HepG2 (cell line): ENCODE measurements at regions not wholly inside any gene's neighbourhood (a gene's known extent, or its start where the extent isn't known, plus 50 kb on each side); places are given as distances from the start of the nearest gene placed in this dataset.

ENCODE experiments used
- ATAC-seq: fragments of 200-7000 bp; cut with Tn5 transposase; 3 replicates; pipeline ENCODE4 v1.9.1; 2020; ENCODE audit warnings: mild to moderate bottlenecking, moderate library complexity
- BruUV-seq: library from RNA; stranded (reverse); fragments of 400-500 nt; replicated peaks from 2 replicates; lab custom pipeline; 2021; lab: Mats Ljungman, UMichigan
- CTCF ChIA-PET: fragments of 300-600 bp; formaldehyde crosslinking; extraction: SDS; loops from one replicate; lab custom pipeline; 2021; ENCODE audit warnings: low total read pairs, inconsistent platforms, low intra/inter-chr PET ratio; lab: Yijun Ruan, JAX
- POLR2A ChIA-PET: fragments of 350-600 bp; sonication (Branson Sonifier 250); formaldehyde crosslinking; loops from one replicate; lab custom pipeline; 2020; ENCODE audit warnings: antibody characterized with exemption, inconsistent platforms; lab: Yijun Ruan, JAX
- DNase-seq: peaks from one replicate; pipeline ENCODE4 v3.0.0-alpha.2; 2015; ENCODE audit warnings: low spot score
- FAIRE-seq: peaks from 3 replicates; lab custom pipeline; 2011; peaks lifted over from hg19 to GRCh38; lab: Jason Lieb, UNC
- H2AFZ ChIP-seq: one replicate; pipeline ENCODE4 v1.6.1; 2011; ENCODE audit warnings: low read length, inconsistent platforms
- H3K27ac ChIP-seq: fragments of 300-600 bp; 3 replicates; pipeline ENCODE4 v1.8.0; 2011; ENCODE audit warnings: mixed run types, mild to moderate bottlenecking, mixed read lengths, low read length, inconsistent platforms; ENCODE audit not compliant: insufficient read depth; ENCODE audit errors: extremely low read length
- H3K27me3 ChIP-seq, 2 experiments: fragments of 200-600 bp in 1 of 2; 2 replicates in 1 of 2; 3 replicates in 1 of 2; pipeline versions ENCODE4 v1.6.0 to v1.8.0; 2011; ENCODE audit warnings: low read length in 2 of 2, mild to moderate bottlenecking in 2 of 2, moderate library complexity in 2 of 2, inconsistent platforms in 1 of 2; ENCODE audit not compliant: insufficient read depth in 2 of 2, control insufficient read depth in 1 of 2
- H3K36me3 ChIP-seq, 2 experiments: fragments of 200-600 bp in 1 of 2; replicated peaks in 1 of 2; 2 replicates in 1 of 2; 3 replicates in 1 of 2; pipeline versions ENCODE4 v1.5.1 to v1.8.0; 2011; ENCODE audit warnings: low read length in 2 of 2, inconsistent platforms in 1 of 2; ENCODE audit not compliant: insufficient read depth in 2 of 2, control insufficient read depth in 1 of 2
- H3K4me1 ChIP-seq: 2 replicates; pipeline ENCODE4 v1.5.1; 2012; ENCODE audit warnings: low read length, inconsistent platforms; ENCODE audit not compliant: insufficient read depth
- H3K4me2 ChIP-seq: 2 replicates; pipeline ENCODE4 v1.6.0; 2011; ENCODE audit warnings: low read depth, low read length, inconsistent platforms
- H3K4me3 ChIP-seq, 3 experiments: fragments of 200-600 bp in 1 of 3; sonication (generic), shearing (Covaris generic) in 1 of 3; replicated peaks in 1 of 3; 2 replicates each; pipeline ENCODE4 v1.5.1; 2011 to 2016; ENCODE audit warnings: low read length in 3 of 3, inconsistent platforms in 2 of 3, low read depth in 2 of 3, mild to moderate bottlenecking in 2 of 3, control low read depth in 1 of 3, mixed read lengths in 1 of 3; ENCODE audit not compliant: insufficient read depth in 1 of 3
- H3K79me2 ChIP-seq: one replicate; pipeline ENCODE4 v1.6.1; 2011; ENCODE audit warnings: low read length, inconsistent platforms; ENCODE audit not compliant: insufficient read depth
- H3K9ac ChIP-seq: 2 replicates; pipeline ENCODE4 v1.6.0; 2011; ENCODE audit warnings: mild to moderate bottlenecking, low read depth, low read length, inconsistent platforms; ENCODE audit not compliant: insufficient read depth
- H3K9me3 ChIP-seq: 2 replicates; pipeline ENCODE4 v1.5.1; 2012; ENCODE audit warnings: mild to moderate bottlenecking, low read length
- H4K20me1 ChIP-seq: 2 replicates; pipeline ENCODE4 v1.6.0; 2011; ENCODE audit warnings: inconsistent platforms, mild to moderate bottlenecking, low read length, moderate library complexity; ENCODE audit not compliant: insufficient read depth
- AGO2 ChIP-seq: fragments of 200-400 bp; formaldehyde crosslinking; optimal IDR thresholded peaks from 2 replicates; pipeline ENCODE3; 2017; ENCODE audit warnings: mild to moderate bottlenecking, low read depth, low read length, moderate library complexity
- ARNT2 ChIP-seq: sonication (generic); formaldehyde crosslinking; IDR thresholded peaks from 2 replicates; pipeline ENCODE4 v1.8.0; 2022; ENCODE audit warnings: mild to moderate bottlenecking, low read depth, missing genetic modification reagents, moderate library complexity
- CBFB ChIP-seq: sonication (generic); formaldehyde crosslinking; IDR thresholded peaks from 2 replicates; pipeline ENCODE4 v1.4.0; 2020; ENCODE audit warnings: missing genetic modification reagents
- CBX5 ChIP-seq: sonication (generic); formaldehyde crosslinking; IDR thresholded peaks from 2 replicates; pipeline ENCODE4 v1.4.0; 2020; ENCODE audit warnings: missing genetic modification reagents, borderline replicate concordance
- CC2D1A ChIP-seq: sonication (generic); formaldehyde crosslinking; IDR thresholded peaks from 2 replicates; pipeline ENCODE4 v1.8.1; 2023; ENCODE audit warnings: mild to moderate bottlenecking, missing genetic modification reagents
- HMG20A ChIP-seq: IDR thresholded peaks from 2 replicates; pipeline ENCODE4 v1.6.1; 2016; ENCODE audit warnings: borderline replicate concordance
- SRY ChIP-seq: sonication (generic); formaldehyde crosslinking; IDR thresholded peaks from 2 replicates; pipeline ENCODE4 v1.8.0; 2022; ENCODE audit warnings: mild to moderate bottlenecking, missing genetic modification reagents
- THAP11 ChIP-seq: IDR thresholded peaks from 2 replicates; pipeline ENCODE4 v1.6.1; 2016; ENCODE audit warnings: missing biosample characterization, missing genetic modification reagents
- ZNF17 ChIP-seq: sonication (generic); formaldehyde crosslinking; IDR thresholded peaks from 2 replicates; pipeline ENCODE4 v1.5.0; 2020; ENCODE audit warnings: mild to moderate bottlenecking, missing genetic modification reagents
- in situ Hi-C: cut with HindIII; loops from 2 replicates; pipeline ENCODE4 v1.10.0; 2017; ENCODE audit warnings: low pct_unique_long_range_greater_than_20kb; ENCODE audit not compliant: extremely low pct_ligation_motif_present
- intact Hi-C: fragments of 100-400 bp; cut with micrococcal nuclease; formaldehyde crosslinking; loops from one replicate; pipeline ENCODE4 v1.10.0; 2022; ENCODE audit not compliant: unreplicated experiment
- TF ChIP-seq, protein P1 (sequence below): sonication (generic); formaldehyde crosslinking; IDR thresholded peaks from 2 replicates; pipeline ENCODE4 v1.4.0; 2020; ENCODE audit warnings: missing genetic modification reagents
- TF ChIP-seq, protein P2 (sequence below): sonication (generic); formaldehyde crosslinking; IDR thresholded peaks from 2 replicates; pipeline ENCODE4 v1.9.0; 2021; ENCODE audit warnings: missing genetic modification reagents, borderline replicate concordance
- TF ChIP-seq, protein P3 (sequence below): sonication (generic); formaldehyde crosslinking; IDR thresholded peaks from 2 replicates; pipeline ENCODE4 v1.5.1; 2020; ENCODE audit warnings: missing genetic modification reagents, mild to moderate bottlenecking, borderline replicate concordance

DNA sequence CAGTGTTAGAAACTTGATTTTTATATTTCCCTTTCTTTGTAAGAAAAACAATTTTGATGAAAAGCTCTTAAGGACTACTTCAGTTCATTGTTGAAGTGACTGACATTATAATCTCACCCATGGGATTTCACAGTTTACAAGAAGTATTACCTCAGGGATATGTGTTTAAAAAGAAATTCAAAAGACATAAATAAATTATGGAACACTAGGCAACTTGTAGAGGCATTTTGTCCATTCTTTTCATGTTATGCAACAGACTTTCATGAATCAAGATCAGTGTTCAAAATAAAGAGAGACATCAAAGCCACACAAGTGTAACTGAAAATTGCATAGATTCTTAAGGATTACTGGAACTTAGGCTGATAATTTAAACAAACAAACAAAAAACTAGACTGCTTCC lies 196.8 kb upstream of the AGTR1 start:
- POLR2A ChIA-PET: no interaction called here
- no peaks in the 10 kb centered on the region for H4K20me1 ChIP-seq
- TF ChIP-seq CBX5 (CRISPR knock-in tag) (no peak), HMG20A (CRISPR knock-in tag) (peak; percentile 23; the same call in 1 of the 2 replicates)
- TF ChIP-seq, all 625 proteins: peak for 1
- Histone ChIP-seq H3K27ac (no peak overlapping the region), H3K9ac (no peak overlapping the region), H3K4me1 (peaks cover 18% of the 10 kb centered on the region; the same call in 1 of the 2 replicates), H2AFZ (no peak overlapping the region), H3K4me3 (no peak overlapping the region), H3K36me3 (no peaks in the 10 kb centered on the region), H3K79me2 (no peaks in the 10 kb centered on the region), H3K27me3 (no peaks in the 10 kb centered on the region), H3K9me3 (no peaks in the 10 kb centered on the region), H3K4me2 (no peak overlapping the region)
- FAIRE-seq: no peak
- CTCF ChIA-PET: no interaction called here
- in situ Hi-C loops: no loop called here
- intact Hi-C loops: no loop called here
- no peak for DNase-seq
- BruUV-seq: no TSS peak
- no peak for ATAC-seq

DNA sequence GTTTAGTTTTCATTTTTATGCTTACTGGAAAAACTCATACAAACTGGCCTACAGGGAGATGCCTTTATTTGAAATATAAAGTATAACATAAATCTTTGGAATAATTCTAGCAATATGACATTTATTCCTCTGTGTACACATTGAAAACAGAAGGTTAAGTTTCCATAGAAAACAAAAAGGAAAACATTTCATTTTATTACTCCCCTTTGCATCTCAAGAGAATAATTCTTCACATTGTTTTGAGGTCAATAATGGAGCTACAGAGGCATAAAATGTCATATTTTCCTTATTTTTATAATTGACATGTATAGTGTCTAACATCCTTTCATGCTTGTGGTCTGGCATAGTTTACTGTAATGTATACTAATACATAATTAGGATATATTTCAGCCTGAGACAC lies 187.6 kb upstream of the AGTR1 start:
- Histone ChIP-seq H2AFZ (no peak overlapping the region), H3K9me3 (no peaks in the 10 kb centered on the region), H3K4me1 (no peaks in the 10 kb centered on the region), H4K20me1 (no peaks in the 10 kb centered on the region), H3K27ac (no peak overlapping the region), H3K4me3 (no peak overlapping the region), H3K36me3 (no peaks in the 10 kb centered on the region), H3K79me2 (no peaks in the 10 kb centered on the region)
- in situ Hi-C loops: no loop called here
- CTCF ChIA-PET: no interaction called here
- no TSS peak for BruUV-seq
- POLR2A ChIA-PET: no interaction called here
- DNase-seq: no peak
- intact Hi-C loops: no loop called here
- TF ChIP-seq AGO2 (no peak), CBFB (CRISPR knock-in tag) (no peak), CC2D1A (CRISPR knock-in tag) (no peak), SRY (no peak), ARNT2 (no peak), THAP11 (no peak), ZNF17 (no peak)
- TF ChIP-seq, protein P1, sequence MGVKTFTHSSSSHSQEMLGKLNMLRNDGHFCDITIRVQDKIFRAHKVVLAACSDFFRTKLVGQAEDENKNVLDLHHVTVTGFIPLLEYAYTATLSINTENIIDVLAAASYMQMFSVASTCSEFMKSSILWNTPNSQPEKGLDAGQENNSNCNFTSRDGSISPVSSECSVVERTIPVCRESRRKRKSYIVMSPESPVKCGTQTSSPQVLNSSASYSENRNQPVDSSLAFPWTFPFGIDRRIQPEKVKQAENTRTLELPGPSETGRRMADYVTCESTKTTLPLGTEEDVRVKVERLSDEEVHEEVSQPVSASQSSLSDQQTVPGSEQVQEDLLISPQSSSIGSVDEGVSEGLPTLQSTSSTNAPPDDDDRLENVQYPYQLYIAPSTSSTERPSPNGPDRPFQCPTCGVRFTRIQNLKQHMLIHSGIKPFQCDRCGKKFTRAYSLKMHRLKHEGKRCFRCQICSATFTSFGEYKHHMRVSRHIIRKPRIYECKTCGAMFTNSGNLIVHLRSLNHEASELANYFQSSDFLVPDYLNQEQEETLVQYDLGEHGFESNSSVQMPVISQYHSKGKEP (CRISPR knock-in tag): no peak
- TF ChIP-seq, protein P2, sequence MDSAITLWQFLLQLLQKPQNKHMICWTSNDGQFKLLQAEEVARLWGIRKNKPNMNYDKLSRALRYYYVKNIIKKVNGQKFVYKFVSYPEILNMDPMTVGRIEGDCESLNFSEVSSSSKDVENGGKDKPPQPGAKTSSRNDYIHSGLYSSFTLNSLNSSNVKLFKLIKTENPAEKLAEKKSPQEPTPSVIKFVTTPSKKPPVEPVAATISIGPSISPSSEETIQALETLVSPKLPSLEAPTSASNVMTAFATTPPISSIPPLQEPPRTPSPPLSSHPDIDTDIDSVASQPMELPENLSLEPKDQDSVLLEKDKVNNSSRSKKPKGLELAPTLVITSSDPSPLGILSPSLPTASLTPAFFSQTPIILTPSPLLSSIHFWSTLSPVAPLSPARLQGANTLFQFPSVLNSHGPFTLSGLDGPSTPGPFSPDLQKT (CRISPR knock-in tag): no peak
- TF ChIP-seq, protein P3, sequence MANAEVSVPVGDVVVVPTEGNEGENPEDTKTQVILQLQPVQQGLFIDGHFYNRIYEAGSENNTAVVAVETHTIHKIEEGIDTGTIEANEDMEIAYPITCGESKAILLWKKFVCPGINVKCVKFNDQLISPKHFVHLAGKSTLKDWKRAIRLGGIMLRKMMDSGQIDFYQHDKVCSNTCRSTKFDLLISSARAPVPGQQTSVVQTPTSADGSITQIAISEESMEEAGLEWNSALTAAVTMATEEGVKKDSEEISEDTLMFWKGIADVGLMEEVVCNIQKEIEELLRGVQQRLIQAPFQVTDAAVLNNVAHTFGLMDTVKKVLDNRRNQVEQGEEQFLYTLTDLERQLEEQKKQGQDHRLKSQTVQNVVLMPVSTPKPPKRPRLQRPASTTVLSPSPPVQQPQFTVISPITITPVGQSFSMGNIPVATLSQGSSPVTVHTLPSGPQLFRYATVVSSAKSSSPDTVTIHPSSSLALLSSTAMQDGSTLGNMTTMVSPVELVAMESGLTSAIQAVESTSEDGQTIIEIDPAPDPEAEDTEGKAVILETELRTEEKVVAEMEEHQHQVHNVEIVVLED (CRISPR knock-in tag): no peak
- TF ChIP-seq, all 625 proteins: peak for 0
- Histone ChIP-seq H3K27me3 (no peaks in the 10 kb centered on the region; a peak in 1 of 5 replicates), H3K4me2 (no peak overlapping the region), H3K9ac (no peak overlapping the region)
- ATAC-seq (no peak), FAIRE-seq (no peak)
